Vagina (tissue), 2 donors: ENCODE measurements at regions not wholly inside any gene's neighbourhood (a gene's known extent, or its start where the extent isn't known, plus 50 kb on each side); places are given as distances from the start of the nearest gene placed in this dataset.

ENCODE experiments used
- CTCF ChIP-seq, 3 experiments: fragments of 450-650 bp in 2 of 3; fragments of 200-600 bp in 1 of 3; sonication (generic) in 1 of 3; IDR thresholded peaks; one replicate each; pipeline ENCODE4 v1.5.1; 2017 to 2019; ENCODE audit warnings: antibody characterized with exemption in 3 of 3, mild to moderate bottlenecking in 2 of 3, moderate library complexity in 2 of 3
- POLR2A ChIP-seq, 2 donors: fragments of 450-650 bp; IDR thresholded peaks; one replicate each; pipeline ENCODE4 v1.6.1; 2017; ENCODE audit warnings: antibody characterized with exemption in 2 of 2, mild to moderate bottlenecking in 2 of 2, moderate library complexity in 2 of 2

GRCh38 chr5:88398316-88398715 is 129.7 kb upstream of the TMEM161B start:
- no peak for TF ChIP-seq POLR2A (IDR thresholded peaks at IDR 0.05)
- TF ChIP-seq CTCF (IDR thresholded peaks at IDR 0.05): no peak
